ENCODE measurements at regions not wholly inside any gene's neighbourhood (a gene's known extent, or its start where the extent isn't known, plus 50 kb on each side); places are given as distances from the start of the nearest gene placed in this dataset.

DNA sequence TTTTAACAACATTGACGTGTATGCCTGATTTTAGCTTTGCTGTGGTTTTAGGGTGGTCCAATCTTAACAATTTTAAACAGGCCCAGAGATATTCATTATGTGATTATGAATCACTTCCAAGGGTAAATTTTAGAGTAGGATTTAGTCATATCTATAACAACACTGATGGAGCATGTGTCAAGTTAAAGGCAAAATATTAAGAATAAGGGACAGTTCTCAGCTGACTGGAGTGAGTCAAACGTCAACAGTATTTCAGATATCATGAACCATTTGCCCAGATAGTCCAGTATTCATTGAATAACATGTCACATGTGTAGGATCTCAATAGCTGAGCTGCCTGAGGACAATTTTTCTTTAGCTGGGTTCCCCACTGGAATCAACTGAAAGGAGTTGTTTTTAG lies 61.3 kb upstream of the VCX2 start:
- 0 to 82% (median 46%) methylated on average over 1 to 2 of the region's 2 CpGs; no CpG with 5 or more reads in 4 of the 10 experiments for WGBS, 10 experiments
- Histone ChIP-seq H3K4me3 (no peak overlapping the region), H3K4me1 (replicated peaks in 1 of 2) (no peaks in the 10 kb centered on the region), H3K27ac (no peak overlapping the region)
- ATAC-seq (replicated peaks in 6 of 8): no peak
- in situ Hi-C loops (cut with MboI; ENCODE audit: low pct_unique_long_range_greater_than_20kb in 2 of 9, low sequenced_read_pairs in 9 of 9, unreplicated experiment in 9 of 9): no loop called here

DNA sequence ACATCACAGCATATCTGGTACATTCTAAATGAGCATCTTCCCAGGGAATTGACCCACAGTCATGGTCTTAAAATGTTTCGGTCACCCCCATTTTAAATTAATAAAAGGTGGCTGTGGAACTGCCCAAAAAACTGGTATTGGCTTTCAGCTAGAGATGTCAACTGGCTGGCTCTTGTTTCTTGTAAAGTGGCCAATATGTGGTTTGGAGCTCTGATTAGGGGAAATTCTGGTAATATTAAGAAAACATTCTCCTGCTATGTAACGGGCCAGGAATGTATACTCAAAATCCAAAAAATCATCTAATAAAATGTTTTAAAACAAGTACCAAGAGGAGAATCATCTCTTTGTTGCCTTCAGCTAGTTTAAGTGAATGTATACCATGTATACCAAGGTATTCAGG lies 62.0 kb upstream of the VCX2 start:
- in situ Hi-C loops (cut with MboI; ENCODE audit: low pct_unique_long_range_greater_than_20kb in 2 of 9, low sequenced_read_pairs in 9 of 9, unreplicated experiment in 9 of 9): no loop called here

GRCh38 chrX:8235026-8235425 lies 64.0 kb upstream of the VCX2 start:
- H3K27ac ChIP-seq: no peak overlapping the region
- H3K4me3 ChIP-seq: no peak overlapping the region
- in situ Hi-C loops (cut with MboI; ENCODE audit: low pct_unique_long_range_greater_than_20kb in 2 of 9, low sequenced_read_pairs in 9 of 9, unreplicated experiment in 9 of 9): no loop called here
- no peak for ATAC-seq (replicated peaks in 6 of 8)
- H3K4me1 ChIP-seq (replicated peaks in 1 of 2): no peaks in the 10 kb centered on the region

More for the DNA sequence above, 62.0 kb upstream of the VCX2 start:
- ATAC-seq (replicated peaks in 6 of 8): no peak
- WGBS, 10 experiments: 0 to 100% (median 50%) methylated on average over 1 to 2 of the region's 2 CpGs; no CpG with 5 or more reads in 5 of the 10 experiments
- Histone ChIP-seq H3K4me3 (no peak overlapping the region), H3K4me1 (replicated peaks in 1 of 2) (no peaks in the 10 kb centered on the region), H3K27ac (no peak overlapping the region)

DNA sequence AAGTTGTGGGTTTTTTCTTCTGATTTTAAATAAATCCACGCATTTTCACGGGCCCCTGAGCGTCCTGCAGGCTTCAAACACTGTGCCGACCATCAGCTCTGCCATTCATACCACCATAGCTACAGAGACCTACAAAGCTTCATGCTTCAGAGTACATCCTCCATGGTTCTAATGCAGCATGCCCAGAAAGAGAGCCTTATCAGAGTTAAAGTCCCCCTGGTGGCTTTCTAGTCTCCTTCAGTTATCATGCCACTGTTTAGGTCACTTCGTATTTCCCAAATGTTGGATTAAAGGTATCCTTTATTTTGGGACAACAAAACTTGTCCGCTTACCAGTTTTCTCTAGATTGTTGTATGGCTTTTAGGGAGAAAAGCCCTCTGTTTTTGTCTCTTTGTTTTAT lies 66.7 kb upstream of the VCX2 start:
- Histone ChIP-seq H3K4me1 (replicated peaks in 1 of 2) (no peaks in the 10 kb centered on the region), H3K27ac (no peak overlapping the region), H3K4me3 (no peak overlapping the region)
- in situ Hi-C loops (cut with MboI; ENCODE audit: low pct_unique_long_range_greater_than_20kb in 2 of 9, low sequenced_read_pairs in 9 of 9, unreplicated experiment in 9 of 9): no loop called here
- WGBS, 10 experiments: 0 to 100% (median 89%) methylated on average over 1 to 6 of the region's 6 CpGs; no CpG with 5 or more reads in 4 of the 10 experiments
- no peak for ATAC-seq (replicated peaks in 6 of 8)

DNA sequence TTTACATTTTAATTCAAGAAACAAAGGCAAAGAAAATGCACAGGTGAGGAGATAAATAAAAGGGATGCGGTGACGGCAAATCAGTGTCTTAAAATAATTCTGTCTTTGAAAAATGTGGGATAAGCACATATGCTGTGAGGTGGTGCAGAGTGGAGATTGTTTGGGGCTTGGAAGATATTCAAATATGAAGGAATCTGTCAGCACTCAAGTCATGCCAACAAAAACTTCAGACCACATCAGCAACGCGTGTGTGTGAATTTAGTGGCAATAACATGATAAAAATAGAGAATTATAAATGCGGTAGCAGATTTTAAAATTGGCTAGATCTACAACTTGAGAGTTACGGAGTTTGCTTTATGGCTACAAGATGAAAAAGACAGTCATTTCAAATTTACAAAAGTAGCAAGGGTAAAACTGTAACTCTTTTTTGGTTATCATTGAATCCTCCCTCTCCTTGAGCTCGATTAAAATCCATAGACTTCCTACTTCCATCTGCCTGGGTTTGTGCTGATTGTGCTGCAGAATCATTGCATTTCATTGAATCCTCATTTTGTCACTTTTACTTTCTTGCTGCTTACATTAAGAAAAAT lies 71.5 kb upstream of the VCX2 start:
- in situ Hi-C loops (cut with MboI; ENCODE audit: low pct_unique_long_range_greater_than_20kb in 2 of 9, low sequenced_read_pairs in 9 of 9, unreplicated experiment in 9 of 9): no loop called here
- H3K4me3 ChIP-seq: no peak overlapping the region
- 0 to 100% (median 90%) methylated on average over 1 to 7 of the region's 7 CpGs; no CpG with 5 or more reads in 3 of the 10 experiments for WGBS, 10 experiments
- no peak overlapping the region for H3K27ac ChIP-seq
- no peak for ATAC-seq (replicated peaks in 6 of 8)
- no peaks in the 10 kb centered on the region for H3K4me1 ChIP-seq (replicated peaks in 1 of 2)

- WGBS, 10 experiments: 20 to 100% (median 97%) methylated on average over 1 to 6 of the region's 6 CpGs; no CpG with 5 or more reads in 3 of the 10 experiments
- Histone ChIP-seq H3K4me3 (no peak overlapping the region), H3K27ac (no peak overlapping the region), H3K4me1 (replicated peaks in 1 of 2) (no peaks in the 10 kb centered on the region)
- in situ Hi-C loops (cut with MboI; ENCODE audit: low pct_unique_long_range_greater_than_20kb in 2 of 9, low sequenced_read_pairs in 9 of 9, unreplicated experiment in 9 of 9): no loop called here
- no peak for ATAC-seq (replicated peaks in 6 of 8)
These were observed 73.2 kb upstream of the VCX2 start for GRCh38 chrX:8244301-8244700.

GRCh38 chrX:8245411-8245810 lies 74.3 kb upstream of the VCX2 start:
- WGBS, 10 experiments: 0 to 100% (median 100%) methylated on average over 1 of the region's 1 CpG; no CpG with 5 or more reads in 7 of the 10 experiments
- ATAC-seq (replicated peaks in 6 of 8): no peak
- in situ Hi-C loops (cut with MboI; ENCODE audit: low pct_unique_long_range_greater_than_20kb in 2 of 9, low sequenced_read_pairs in 9 of 9, unreplicated experiment in 9 of 9): no loop called here
- no peaks in the 10 kb centered on the region for H3K4me1 ChIP-seq (replicated peaks in 1 of 2)
- no peak overlapping the region for H3K4me3 ChIP-seq
- no peak overlapping the region for H3K27ac ChIP-seq

DNA sequence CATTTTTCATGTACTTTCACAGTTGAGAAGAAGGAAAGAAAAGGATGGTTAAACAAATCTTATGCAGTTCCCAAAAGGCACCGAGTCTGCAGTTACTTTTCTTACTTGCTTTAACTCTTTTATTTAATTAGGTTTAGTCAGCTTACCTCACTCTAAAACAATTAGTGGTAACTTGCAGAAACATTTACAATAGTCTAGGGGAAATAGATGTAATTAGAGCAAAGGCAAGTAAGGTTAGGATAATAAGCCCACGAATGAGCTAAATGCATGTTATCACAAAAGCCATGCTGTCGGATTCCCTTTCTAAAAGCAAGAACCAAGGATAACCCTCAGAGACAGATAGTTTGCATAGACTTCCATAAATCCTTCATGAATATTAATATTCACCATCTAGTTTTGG lies 82.0 kb upstream of the VCX2 start:
- in situ Hi-C loops (cut with MboI; ENCODE audit: low pct_unique_long_range_greater_than_20kb in 2 of 9, low sequenced_read_pairs in 9 of 9, unreplicated experiment in 9 of 9): no loop called here
- H3K4me1 ChIP-seq (replicated peaks in 1 of 2): no peaks in the 10 kb centered on the region
- H3K27ac ChIP-seq: no peak overlapping the region
- no peak for ATAC-seq (replicated peaks in 6 of 8)
- no peak overlapping the region for H3K4me3 ChIP-seq
- WGBS, 10 experiments: 0 to 72% (median 40%) methylated on average over 1 to 3 of the region's 3 CpGs; no CpG with 5 or more reads in 6 of the 10 experiments

DNA sequence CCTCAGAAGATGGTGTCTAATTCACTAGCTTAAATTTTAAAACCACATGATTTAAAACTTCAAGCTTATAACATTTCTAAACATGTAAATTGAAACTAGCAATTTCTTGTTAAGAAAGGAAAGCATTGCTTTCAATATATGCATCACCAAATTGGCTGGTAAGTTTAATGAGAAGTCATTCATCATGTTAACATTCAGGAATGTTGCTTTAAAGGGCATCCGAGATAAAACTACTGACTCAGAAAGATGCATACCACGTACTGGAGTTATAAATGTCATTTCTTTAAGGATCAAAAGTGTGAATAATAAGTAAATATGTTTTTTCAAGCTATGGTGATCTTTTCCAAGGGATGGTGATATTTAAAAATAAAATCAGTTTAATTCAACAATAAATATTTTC lies 83.3 kb upstream of the VCX2 start:
- in situ Hi-C loops (cut with MboI; ENCODE audit: low pct_unique_long_range_greater_than_20kb in 2 of 9, low sequenced_read_pairs in 9 of 9, unreplicated experiment in 9 of 9): no loop called here
- no peak for ATAC-seq (replicated peaks in 6 of 8)
- Histone ChIP-seq H3K4me3 (no peak overlapping the region), H3K27ac (no peak overlapping the region), H3K4me1 (replicated peaks in 1 of 2) (no peaks in the 10 kb centered on the region)
- 0 to 76% (median 40%) methylated on average over 1 to 2 of the region's 2 CpGs; no CpG with 5 or more reads in 5 of the 10 experiments for WGBS, 10 experiments

DNA sequence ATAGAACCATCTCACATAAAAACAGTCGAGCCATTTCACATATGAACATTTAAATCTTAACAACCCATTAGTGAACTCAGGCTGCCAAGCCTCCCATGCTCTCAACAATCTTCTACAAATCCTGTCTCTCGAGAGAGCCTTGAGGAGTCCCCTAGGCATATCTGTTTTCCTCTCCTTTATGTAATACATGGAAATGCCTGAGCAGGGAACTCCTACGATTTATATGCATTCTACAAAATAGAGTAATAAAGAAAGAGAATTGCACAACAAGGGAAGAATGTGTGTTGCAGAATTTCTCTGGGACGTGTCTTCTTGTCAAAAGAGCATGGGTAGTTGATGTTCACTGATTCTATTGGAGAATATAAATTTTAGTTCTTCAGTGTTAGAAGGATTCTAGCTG lies 101.8 kb upstream of the VCX2 start:
- Histone ChIP-seq H3K4me3 (no peak overlapping the region), H3K4me1 (replicated peaks in 1 of 2) (no peaks in the 10 kb centered on the region), H3K27ac (no peak overlapping the region)
- WGBS, 10 experiments: 6 to 95% (median 33%) methylated on average over 1 to 4 of the region's 4 CpGs; no CpG with 5 or more reads in 3 of the 10 experiments
- ATAC-seq (replicated peaks in 6 of 8): peak in 2 of 8 experiments; percentile 52
- in situ Hi-C loops (cut with MboI; ENCODE audit: low pct_unique_long_range_greater_than_20kb in 2 of 9, low sequenced_read_pairs in 9 of 9, unreplicated experiment in 9 of 9): no loop called here

DNA sequence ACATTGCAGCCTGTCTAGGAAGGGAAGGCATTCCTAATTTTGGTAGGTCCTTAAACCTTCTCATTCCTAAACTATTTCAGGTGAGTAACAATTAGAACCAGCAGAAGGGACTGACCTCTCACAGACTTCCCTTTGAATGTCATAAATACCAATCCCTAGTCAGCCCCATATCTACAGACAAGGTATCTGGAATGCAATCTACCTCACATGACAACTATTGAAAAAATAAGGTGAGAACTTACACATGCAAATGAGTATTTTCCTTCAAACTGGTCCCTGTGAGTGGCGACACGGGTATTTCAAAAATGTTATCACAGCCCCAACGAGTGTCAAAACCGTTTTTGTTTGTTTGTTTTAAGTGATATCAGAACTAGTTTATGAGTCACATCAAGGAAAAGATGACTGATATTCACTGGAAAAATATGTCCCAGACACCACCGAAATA lies 102.4 kb upstream of the VCX2 start:
- no peak for ATAC-seq (replicated peaks in 6 of 8)
- 27 to 100% (median 82%) methylated on average over 1 to 5 of the region's 5 CpGs; no CpG with 5 or more reads in 5 of the 10 experiments for WGBS, 10 experiments

GRCh38 chrX:8274170-8274569 lies 103.1 kb upstream of the VCX2 start:
- Histone ChIP-seq H3K4me3 (no peak overlapping the region), H3K27ac (no peak overlapping the region), H3K4me1 (replicated peaks in 1 of 2) (no peaks in the 10 kb centered on the region)
- in situ Hi-C loops (cut with MboI; ENCODE audit: low pct_unique_long_range_greater_than_20kb in 2 of 9, low sequenced_read_pairs in 9 of 9, unreplicated experiment in 9 of 9): no loop called here
- 20 to 100% (median 90%) methylated on average over 1 to 2 of the region's 2 CpGs; no CpG with 5 or more reads in 5 of the 10 experiments for WGBS, 10 experiments
- ATAC-seq (replicated peaks in 6 of 8): no peak

More for the DNA sequence above, 102.4 kb upstream of the VCX2 start:
- H3K4me3 ChIP-seq: no peak overlapping the region
- no peaks in the 10 kb centered on the region for H3K4me1 ChIP-seq (replicated peaks in 1 of 2)
- in situ Hi-C loops (cut with MboI; ENCODE audit: low pct_unique_long_range_greater_than_20kb in 2 of 9, low sequenced_read_pairs in 9 of 9, unreplicated experiment in 9 of 9): no loop called here
- H3K27ac ChIP-seq: no peak overlapping the region

DNA sequence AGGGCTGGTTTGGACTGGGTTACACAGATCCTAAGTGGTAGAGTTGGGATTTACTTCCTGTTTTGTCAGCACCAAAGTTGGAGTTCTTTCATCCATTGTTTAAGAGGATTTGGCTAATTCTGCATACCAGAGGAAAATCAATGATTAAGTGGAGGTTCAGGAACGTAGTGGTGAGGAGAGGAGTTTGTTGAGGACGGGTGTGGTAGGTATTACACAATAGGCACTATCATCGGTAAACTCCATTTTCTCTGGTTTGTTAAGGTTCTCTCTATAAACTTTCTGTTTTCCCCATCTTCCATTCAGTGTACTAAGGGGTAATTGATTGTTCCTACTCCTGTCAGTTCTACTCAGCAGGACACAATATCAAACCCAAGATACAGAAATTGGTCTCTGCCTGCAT lies 107.5 kb upstream of the VCX2 start:
- WGBS, 10 experiments: 23 to 72% (median 50%) methylated on average over 1 to 3 of the region's 3 CpGs; no CpG with 5 or more reads in 5 of the 10 experiments
- ATAC-seq (replicated peaks in 6 of 8): no peak

DNA sequence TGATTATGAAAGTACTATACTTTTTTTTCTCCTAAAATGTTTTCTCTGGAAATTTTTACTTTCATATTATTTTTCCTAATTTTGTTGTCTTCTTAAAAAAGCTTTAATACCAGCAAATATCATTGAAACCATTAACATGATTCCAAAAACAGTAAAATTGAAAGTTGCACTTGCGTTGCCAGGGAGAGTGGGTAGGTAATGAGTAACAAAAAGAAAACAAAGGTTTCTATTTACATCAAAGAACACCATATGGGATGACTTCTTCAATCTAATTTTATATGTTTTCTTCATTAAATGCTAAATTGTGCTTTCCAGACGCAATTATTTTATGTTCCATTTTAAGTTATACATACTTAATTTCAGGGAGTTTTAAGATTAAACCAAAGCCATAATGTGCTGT lies 108.3 kb upstream of the VCX2 start:
- in situ Hi-C loops (cut with MboI; ENCODE audit: low pct_unique_long_range_greater_than_20kb in 2 of 9, low sequenced_read_pairs in 9 of 9, unreplicated experiment in 9 of 9): no loop called here
- H3K4me3 ChIP-seq: no peak overlapping the region
- WGBS, 10 experiments: 14 to 90% (median 24%) methylated on average over 1 to 2 of the region's 2 CpGs; no CpG with 5 or more reads in 3 of the 10 experiments
- H3K27ac ChIP-seq: no peak overlapping the region
- no peaks in the 10 kb centered on the region for H3K4me1 ChIP-seq (replicated peaks in 1 of 2)
- ATAC-seq (replicated peaks in 6 of 8): no peak

More for the DNA sequence above, 107.5 kb upstream of the VCX2 start:
- no peaks in the 10 kb centered on the region for H3K4me1 ChIP-seq (replicated peaks in 1 of 2)
- H3K27ac ChIP-seq: no peak overlapping the region
- no peak overlapping the region for H3K4me3 ChIP-seq
- in situ Hi-C loops (cut with MboI; ENCODE audit: low pct_unique_long_range_greater_than_20kb in 2 of 9, low sequenced_read_pairs in 9 of 9, unreplicated experiment in 9 of 9): no loop called here
